Adrenal gland (tissue), 9 donors: ENCODE measurements at regions not wholly inside any gene's neighbourhood (a gene's known extent, or its start where the extent isn't known, plus 50 kb on each side); places are given as distances from the start of the nearest gene placed in this dataset.
"Not testable (repeated sequence)": the region's sequence is repeated elsewhere in the genome, so short reads cannot be mapped to it uniquely, and the experiment has no call there.

Experiments
- DNase-seq, 7 donors: peaks; one replicate each; pipeline ENCODE4 v3.0.0-alpha.2; 2019 to 2020
- H3K27ac ChIP-seq, 5 donors: fragments of 200-600 bp; sonication (generic) in 4 of 5; 1 replicate in 3 of 5; 2 replicates in 2 of 5; pipeline versions ENCODE4 v1.5.1 to v1.8.0; 2016 to 2020; ENCODE audit warnings: mild to moderate bottlenecking in 1 of 5
- H3K27me3 ChIP-seq: fragments of 200-600 bp; 2 replicates; pipeline ENCODE4 v1.8.0; 2021
- H3K36me3 ChIP-seq, 2 donors: fragments of 200-600 bp; replicated peaks in 1 of 2; 1 replicate in 1 of 2; 2 replicates in 1 of 2; pipeline versions ENCODE4 v1.5.1 to v1.8.0; 2018 to 2022
- H3K4me1 ChIP-seq, 2 donors: fragments of 200-600 bp; replicated peaks in 1 of 2; 1 replicate in 1 of 2; 2 replicates in 1 of 2; pipeline versions ENCODE4 v1.5.1 to v1.8.0; 2018 to 2021
- H3K4me3 ChIP-seq, 4 donors: fragments of 200-600 bp; sonication (generic) in 3 of 4; one replicate each; pipeline ENCODE4 v1.5.1; 2016 to 2018
- H3K9me3 ChIP-seq, 3 donors: fragments of 200-600 bp; sonication (generic) in 1 of 3; replicated peaks in 1 of 3; 1 replicate in 2 of 3; 2 replicates in 1 of 3; pipeline versions ENCODE4 v1.5.1 to v1.8.0; 2016 to 2021
- CTCF ChIP-seq, 6 experiments: fragments of 450-650 bp in 4 of 6; fragments of 200-600 bp in 2 of 6; sonication (generic) in 1 of 6; IDR thresholded peaks; 1 replicate in 5 of 6; 2 replicates in 1 of 6; pipeline versions ENCODE4 v1.5.1 to v1.8.0; 2016 to 2021; ENCODE audit warnings: antibody characterized with exemption in 6 of 6, mild to moderate bottlenecking in 2 of 6, moderate library complexity in 1 of 6
- POLR2A ChIP-seq, 2 donors: fragments of 450-650 bp; IDR thresholded peaks; one replicate each; pipeline ENCODE4 v1.6.1; 2017; ENCODE audit warnings: antibody characterized with exemption in 2 of 2, mild to moderate bottlenecking in 2 of 2, moderate library complexity in 1 of 2
- WGBS, 4 donors: extraction: QIAGEN DNeasy Blood & Tissue Kit in 2 of 4; methylation state at CpG; one replicate each; pipeline versions ENCODE4 v1.1.5 to v1.1.7; 2013 to 2017; 5-methylcytosine and 5-hydroxymethylcytosine counted together
- intact Hi-C, 2 donors: fragments of 100-400 bp; cut with DNase I; formaldehyde crosslinking; loops; one replicate each; pipeline versions ENCODE4 v1.14.1 to v1.15.0; 2022 to 2023
- donor health status: healthy with polysubstance abuse.
- donor health status: Bipolar disorder and iron deficiency.
- donor health status: DM: yes; HTN: yes; CAD: no.
- donor health status: DM: no; HTN: no; CAD: no.
- donor health status: DM: no; HTN: no; CAD: no.

DNA sequence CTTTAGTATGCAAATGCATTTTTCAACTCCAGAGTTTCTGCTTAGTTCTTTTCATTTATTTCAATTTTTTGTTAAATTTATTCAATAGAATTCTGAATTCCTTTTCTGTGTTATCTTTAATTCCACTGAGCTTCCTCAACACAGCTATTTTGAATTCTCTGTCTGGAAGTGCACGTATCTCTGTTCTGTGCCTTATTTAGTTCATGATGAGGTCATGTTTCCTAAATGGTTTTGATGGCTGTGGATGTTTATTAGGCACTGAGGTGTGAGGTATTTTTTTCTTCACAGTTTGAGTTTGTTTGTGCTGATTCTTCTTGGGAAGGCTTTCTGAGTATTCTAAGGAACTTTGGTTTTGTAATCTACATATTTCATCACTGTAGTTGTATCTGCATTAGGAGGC, 2042.8 kb upstream of the RAG2 start:
- Histone ChIP-seq H3K27ac (no peak overlapping the region), H3K4me1 (no peaks in the 10 kb centered on the region), H3K27me3 (no peaks in the 10 kb centered on the region), H3K9me3 (peaks cover 0 to 7% (median 0%) of the 10 kb centered on the region in 3 donors), H3K4me3 (no peak overlapping the region), H3K36me3 (no peaks in the 10 kb centered on the region)
- 79 to 92% (median 83%) methylated on average over 1 of the region's 1 CpG for WGBS, 4 donors
- no peak for DNase-seq
- TF ChIP-seq CTCF (IDR thresholded peaks at IDR 0.05): no peak
- no peak for TF ChIP-seq POLR2A (IDR thresholded peaks at IDR 0.05)
- intact Hi-C loops: no loop called here

GRCh38 chr11:38612701-38613100, 2014.7 kb upstream of the RAG2 start:
- Histone ChIP-seq H3K36me3 (no peaks in the 10 kb centered on the region), H3K27ac (no peak overlapping the region), H3K27me3 (no peaks in the 10 kb centered on the region), H3K4me3 (no peak overlapping the region), H3K9me3 (peaks cover 0 to 5% (median 0%) of the 10 kb centered on the region in 3 donors), H3K4me1 (no peaks in the 10 kb centered on the region)
- no peak for TF ChIP-seq CTCF (IDR thresholded peaks at IDR 0.05)
- no peak for TF ChIP-seq POLR2A (IDR thresholded peaks at IDR 0.05)
- DNase-seq: no peak
- intact Hi-C loops: no loop called here

GRCh38 chr11:38601371-38601770, 2003.3 kb upstream of the RAG2 start:
- H3K4me1 ChIP-seq, H3K27me3 ChIP-seq, H3K36me3 ChIP-seq, H3K4me3 ChIP-seq, intact Hi-C loops, H3K27ac ChIP-seq, DNase-seq, H3K9me3 ChIP-seq: not testable (repeated sequence)
- 80 to 83% (median 81%) methylated on average over 2 of the region's 2 CpGs for WGBS, 4 donors

- WGBS, 4 donors: 65 to 76% (median 74%) methylated on average over 6 of the region's 6 CpGs
- H3K27me3 ChIP-seq: no peaks in the 10 kb centered on the region
- peaks cover 0 to 3% (median 0%) of the 10 kb centered on the region in 3 donors for H3K9me3 ChIP-seq
- no peaks in the 10 kb centered on the region for H3K36me3 ChIP-seq
- H3K27ac ChIP-seq: no peak overlapping the region
- TF ChIP-seq POLR2A (IDR thresholded peaks at IDR 0.05) (no peak), CTCF (IDR thresholded peaks at IDR 0.05) (no peak)
- no peaks in the 10 kb centered on the region for H3K4me1 ChIP-seq
- no peak for DNase-seq
- no peak overlapping the region for H3K4me3 ChIP-seq
- intact Hi-C loops: no loop called here
Measured at GRCh38 chr11:38598418-38598817, 2000.4 kb upstream of the RAG2 start.

DNA sequence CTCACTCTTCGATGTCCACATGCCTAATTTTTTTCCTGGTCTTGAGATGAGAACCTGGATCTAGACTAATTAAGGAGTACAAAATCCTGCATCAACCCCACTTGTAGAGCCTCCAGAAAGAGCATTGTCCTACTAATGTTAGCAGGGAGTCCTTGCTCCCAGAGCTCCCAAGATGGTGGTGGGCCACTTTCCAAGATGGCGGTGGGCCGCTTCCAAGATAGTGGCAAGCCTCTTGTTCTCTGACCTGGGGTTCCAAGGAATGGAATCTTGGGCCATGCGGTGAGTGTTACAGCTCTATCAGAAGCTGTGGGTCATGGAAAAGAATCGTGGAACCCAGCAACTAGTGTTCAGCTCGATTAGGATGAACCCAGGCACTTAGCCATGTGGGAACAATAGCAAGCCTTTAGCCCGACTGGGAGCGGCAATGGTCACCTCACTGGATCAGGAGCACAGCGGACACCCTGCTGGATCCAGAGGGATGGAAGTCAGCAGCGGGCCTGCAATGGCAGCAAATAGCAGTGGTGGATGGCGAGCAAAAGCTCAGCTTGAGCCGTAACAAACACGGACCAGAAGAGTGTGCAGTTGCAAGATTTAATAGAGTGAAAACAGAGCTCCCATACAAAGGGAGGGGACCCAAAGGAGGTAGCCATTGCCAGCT, 1997.5 kb upstream of the RAG2 start:
- H3K27me3 ChIP-seq, H3K4me1 ChIP-seq, H3K9me3 ChIP-seq, intact Hi-C loops, DNase-seq, H3K4me3 ChIP-seq, H3K27ac ChIP-seq, H3K36me3 ChIP-seq: not testable (repeated sequence)
- WGBS, 4 donors: 90 to 94% (median 93%) methylated on average over 13 of the region's 13 CpGs
